ENCODE measurements at regions not wholly inside any gene's neighbourhood (a gene's known extent, or its start where the extent isn't known, plus 50 kb on each side); places are given as distances from the start of the nearest gene placed in this dataset.

- Histone ChIP-seq H3K36me3 (replicated peaks in 1 of 2; ENCODE audit: control insufficient read depth in 1 of 2, insufficient read depth in 2 of 2, low read length in 2 of 2) (no peaks in the 10 kb centered on the region), H3K9ac (ENCODE audit: insufficient read depth, low read length, poor library complexity, severe bottlenecking) (no peak overlapping the region), H3K27ac (ENCODE audit: low read depth in 1 of 2, low read length in 2 of 2) (no peak overlapping the region), H2AFZ (ENCODE audit: insufficient read depth, low read depth, low read length, poor library complexity, severe bottlenecking) (no peak overlapping the region), H3K27me3 (ENCODE audit: control insufficient read depth in 2 of 2, insufficient read depth in 2 of 2, low read length in 2 of 2) (no peaks in the 10 kb centered on the region), H3K79me2 (ENCODE audit: insufficient read depth, low read length) (no peaks in the 10 kb centered on the region), H3K9me3 (replicated peaks in 1 of 2; ENCODE audit: control insufficient read depth in 1 of 2, insufficient read depth in 1 of 2, low read length in 2 of 2) (no peaks in the 10 kb centered on the region), H4K20me1 (ENCODE audit: insufficient read depth, low read length) (no peaks in the 10 kb centered on the region), H3K4me3 (replicated peaks in 1 of 3; ENCODE audit: low read depth in 2 of 3, low read length in 3 of 3) (no peak overlapping the region), H3K4me1 (ENCODE audit: control insufficient read depth in 1 of 2, insufficient read depth in 2 of 2, low read length in 2 of 2) (no peaks in the 10 kb centered on the region), H3K4me2 (replicated peaks; ENCODE audit: extremely low read depth, low read length, poor library complexity, severe bottlenecking) (no peak overlapping the region)
- Mint-ChIP-seq H3K9me3 (no peaks in the 10 kb centered on the region), H3K27me3 (ENCODE audit: low read depth in 3 of 3) (peaks cover 0 to 1% (median 0%) of the 10 kb centered on the region in 3 donors), H3K27ac (no peak overlapping the region), H3K4me1 (no peaks in the 10 kb centered on the region), H3K36me3 (no peaks in the 10 kb centered on the region), H3K4me3 (no peak overlapping the region)
- WGBS (ENCODE audit: insufficient coverage) = no CpG with 5 or more reads among the region's 4 CpGs
- DNase-seq = no peak
- intact Hi-C loops (cut with micrococcal nuclease) = no loop called here
- TF ChIP-seq CTCF (IDR thresholded peaks at IDR 0.05) = no peak
These were observed 320.8 kb upstream of the USP24 start for GRCh38 chr1:55535724-55536544.

GRCh38 chr1:55534565-55535121 is 319.5 kb upstream of the USP24 start:
- no peaks in the 10 kb centered on the region for H3K36me3 Mint-ChIP-seq
- H3K4me1 ChIP-seq (ENCODE audit: control insufficient read depth in 1 of 2, insufficient read depth in 2 of 2, low read length in 2 of 2) = no peaks in the 10 kb centered on the region
- H3K4me3 ChIP-seq (replicated peaks in 1 of 3; ENCODE audit: low read depth in 2 of 3, low read length in 3 of 3) = no peak overlapping the region
- H3K79me2 ChIP-seq (ENCODE audit: insufficient read depth, low read length) = no peaks in the 10 kb centered on the region
- H3K4me2 ChIP-seq (replicated peaks; ENCODE audit: extremely low read depth, low read length, poor library complexity, severe bottlenecking) = no peak overlapping the region
- 100% methylated on average over 1 of the region's 3 CpGs for WGBS (ENCODE audit: insufficient coverage)
- H3K9ac ChIP-seq (ENCODE audit: insufficient read depth, low read length, poor library complexity, severe bottlenecking) = no peak overlapping the region
- H3K27ac ChIP-seq (ENCODE audit: low read depth in 1 of 2, low read length in 2 of 2) = no peak overlapping the region
- no peak overlapping the region for H2AFZ ChIP-seq (ENCODE audit: insufficient read depth, low read depth, low read length, poor library complexity, severe bottlenecking)
- no peak for TF ChIP-seq CTCF (IDR thresholded peaks at IDR 0.05)
- H4K20me1 ChIP-seq (ENCODE audit: insufficient read depth, low read length) = no peaks in the 10 kb centered on the region
- H3K9me3 ChIP-seq (replicated peaks in 1 of 2; ENCODE audit: control insufficient read depth in 1 of 2, insufficient read depth in 1 of 2, low read length in 2 of 2) = no peaks in the 10 kb centered on the region
- no peaks in the 10 kb centered on the region for H3K27me3 ChIP-seq (ENCODE audit: control insufficient read depth in 2 of 2, insufficient read depth in 2 of 2, low read length in 2 of 2)
- no peaks in the 10 kb centered on the region for H3K9me3 Mint-ChIP-seq
- H3K4me3 Mint-ChIP-seq = no peak overlapping the region
- H3K4me1 Mint-ChIP-seq = no peaks in the 10 kb centered on the region
- H3K27me3 Mint-ChIP-seq (ENCODE audit: low read depth in 3 of 3) = peaks cover 0 to 2% (median 1%) of the 10 kb centered on the region in 3 donors
- H3K27ac Mint-ChIP-seq = no peak overlapping the region
- DNase-seq = no peak
- H3K36me3 ChIP-seq (replicated peaks in 1 of 2; ENCODE audit: control insufficient read depth in 1 of 2, insufficient read depth in 2 of 2, low read length in 2 of 2) = no peaks in the 10 kb centered on the region
- intact Hi-C loops (cut with micrococcal nuclease) = no loop called here

All from CD14-positive monocyte (primary cell).